ENCODE measurements at regions not wholly inside any gene's neighbourhood (a gene's known extent, or its start where the extent isn't known, plus 50 kb on each side); places are given as distances from the start of the nearest gene placed in this dataset.

GRCh38 chr9:113775749-113776148 lies 100.4 kb upstream of the ZNF618 start:
- no peak for TF ChIP-seq CTCF (IDR thresholded peaks at IDR 0.05; ENCODE audit: insufficient read depth, low read depth, low read length)
- no peak for TF ChIP-seq EZH2 (IDR thresholded peaks at IDR 0.05; ENCODE audit: insufficient read depth, low read length)

Data from astrocyte (in vitro differentiated cells and primary cell).